ENCODE measurements at regions not wholly inside any gene's neighbourhood (a gene's known extent, or its start where the extent isn't known, plus 50 kb on each side); places are given as distances from the start of the nearest gene placed in this dataset.

- no peak for TF ChIP-seq CTCF (conservative IDR thresholded peaks at IDR 0.05 in 1 of 2, IDR thresholded peaks at IDR 0.05 in 1 of 2; ENCODE audit: extremely low read depth in 1 of 2, insufficient read depth in 1 of 2, low read depth in 1 of 2, low read length in 2 of 2)
- no peak for TF ChIP-seq EZH2 (IDR thresholded peaks at IDR 0.05; ENCODE audit: borderline replicate concordance, low read length)
These were observed 406.3 kb downstream of the SPRY1 start for GRCh38 chr4:123802933-123803332.
